ENCODE measurements at regions not wholly inside any gene's neighbourhood (a gene's known extent, or its start where the extent isn't known, plus 50 kb on each side); places are given as distances from the start of the nearest gene placed in this dataset.
"Not testable (repeated sequence)": the region's sequence is repeated elsewhere in the genome, so short reads cannot be mapped to it uniquely, and the experiment has no call there.

- not testable (repeated sequence) for H2AK5ac ChIP-seq (ENCODE audit: low read length); DNase-seq; H3K4me3 ChIP-seq (ENCODE audit: low read depth, low read length); H3K23ac ChIP-seq (ENCODE audit: low read length); H3K9me3 ChIP-seq (ENCODE audit: insufficient read depth, low read depth, low read length); H4K12ac ChIP-seq (ENCODE audit: low read depth, low read length); H2AFZ ChIP-seq (ENCODE audit: insufficient read depth, low read length, poor library complexity); H4K8ac ChIP-seq (ENCODE audit: low read depth, low read length); H4K91ac ChIP-seq (ENCODE audit: low read depth, low read length); H3K79me2 ChIP-seq (ENCODE audit: control insufficient read depth, insufficient read depth, low read length, poor library complexity); H3K27ac ChIP-seq (ENCODE audit: low read depth, low read length); H2BK5ac ChIP-seq (ENCODE audit: low read depth, low read length, poor library complexity); H3K4ac ChIP-seq (ENCODE audit: low read depth, low read length); H3K18ac ChIP-seq (ENCODE audit: low read length); H3K27me3 ChIP-seq (ENCODE audit: insufficient read depth, low read length); H2BK120ac ChIP-seq (ENCODE audit: insufficient read depth, low read length, poor library complexity); H2BK12ac ChIP-seq (ENCODE audit: low read length); H3K9ac ChIP-seq (ENCODE audit: low read length); H3K4me2 ChIP-seq (ENCODE audit: low read length); H3K79me1 ChIP-seq (ENCODE audit: low read length); H3K14ac ChIP-seq (ENCODE audit: low read length); H3K36me3 ChIP-seq (ENCODE audit: control insufficient read depth in 1 of 2, insufficient read depth in 2 of 2, low read length in 2 of 2)
- no CpG with 5 or more reads among the region's 4 CpGs for WGBS (ENCODE audit: extremely low coverage, insufficient coverage, insufficient read length)
- H3K4me1 ChIP-seq (ENCODE audit: control insufficient read depth in 1 of 2, insufficient read depth in 2 of 2, low read length in 2 of 2): peaks cover 11 to 23% of the 10 kb centered on the region in 2 experiments
These were observed 94.7 kb upstream of the IPO9 start for GRCh38 chr1:201734221-201734620.

- DNase-seq: no peak
- WGBS (ENCODE audit: extremely low coverage, insufficient coverage, insufficient read length): no CpG with 5 or more reads among the region's 2 CpGs
- H2AFZ ChIP-seq (ENCODE audit: insufficient read depth, low read length, poor library complexity): no peak overlapping the region
These were observed 94.2 kb upstream of the IPO9 start for GRCh38 chr1:201734786-201735185.

GRCh38 chr1:201736707-201737320 lies 92.1 kb upstream of the IPO9 start:
- Histone ChIP-seq H3K4me1 (ENCODE audit: control insufficient read depth in 1 of 2, insufficient read depth in 2 of 2, low read length in 2 of 2) (peaks cover 16 to 23% of the 10 kb centered on the region in 2 experiments), H3K14ac (ENCODE audit: low read length) (no peak overlapping the region), H3K27me3 (ENCODE audit: insufficient read depth, low read length) (no peaks in the 10 kb centered on the region), H3K9ac (ENCODE audit: low read length) (no peak overlapping the region), H2AK5ac (ENCODE audit: low read length) (no peak overlapping the region), H3K4me3 (ENCODE audit: low read depth, low read length) (no peak overlapping the region), H3K4me2 (ENCODE audit: low read length) (no peak overlapping the region), H3K9me3 (ENCODE audit: insufficient read depth, low read depth, low read length) (no peaks in the 10 kb centered on the region), H3K23ac (ENCODE audit: low read length) (no peak overlapping the region), H3K4ac (ENCODE audit: low read depth, low read length) (no peak overlapping the region), H3K27ac (ENCODE audit: low read depth, low read length) (no peak overlapping the region), H3K79me1 (ENCODE audit: low read length) (peaks cover 9% of the 10 kb centered on the region), H4K91ac (ENCODE audit: low read depth, low read length) (no peak overlapping the region), H3K18ac (ENCODE audit: low read length) (peak overlapping the region; percentile 8), H2BK12ac (ENCODE audit: low read length) (no peak overlapping the region), H3K79me2 (ENCODE audit: control insufficient read depth, insufficient read depth, low read length, poor library complexity) (peaks cover 4% of the 10 kb centered on the region), H4K12ac (ENCODE audit: low read depth, low read length) (no peak overlapping the region), H4K8ac (ENCODE audit: low read depth, low read length) (no peak overlapping the region), H3K36me3 (ENCODE audit: control insufficient read depth in 1 of 2, insufficient read depth in 2 of 2, low read length in 2 of 2) (peaks cover 2 to 5% of the 10 kb centered on the region in 2 experiments), H2BK5ac (ENCODE audit: low read depth, low read length, poor library complexity) (no peak overlapping the region), H2AFZ (ENCODE audit: insufficient read depth, low read length, poor library complexity) (no peak overlapping the region), H2BK120ac (ENCODE audit: insufficient read depth, low read length, poor library complexity) (no peak overlapping the region)
- DNase-seq: no peak
- no CpG with 5 or more reads among the region's 6 CpGs for WGBS (ENCODE audit: extremely low coverage, insufficient coverage, insufficient read length)

More at GRCh38 chr1:201734786-201735185, 94.2 kb upstream of the IPO9 start:
- peaks cover 2 to 5% of the 10 kb centered on the region in 2 experiments for H3K36me3 ChIP-seq (ENCODE audit: control insufficient read depth in 1 of 2, insufficient read depth in 2 of 2, low read length in 2 of 2)
- no peak overlapping the region for H2AK5ac ChIP-seq (ENCODE audit: low read length)
- H3K23ac ChIP-seq (ENCODE audit: low read length): no peak overlapping the region
- H3K27me3 ChIP-seq (ENCODE audit: insufficient read depth, low read length): no peaks in the 10 kb centered on the region
- H4K91ac ChIP-seq (ENCODE audit: low read depth, low read length): no peak overlapping the region
- no peak overlapping the region for H3K4me2 ChIP-seq (ENCODE audit: low read length)
- H3K79me1 ChIP-seq (ENCODE audit: low read length): peaks cover 4% of the 10 kb centered on the region
- H3K79me2 ChIP-seq (ENCODE audit: control insufficient read depth, insufficient read depth, low read length, poor library complexity): peaks cover 1% of the 10 kb centered on the region
- no peak overlapping the region for H3K18ac ChIP-seq (ENCODE audit: low read length)
- H3K9ac ChIP-seq (ENCODE audit: low read length): no peak overlapping the region
- no peak overlapping the region for H4K12ac ChIP-seq (ENCODE audit: low read depth, low read length)
- no peak overlapping the region for H3K14ac ChIP-seq (ENCODE audit: low read length)
- H2BK120ac ChIP-seq (ENCODE audit: insufficient read depth, low read length, poor library complexity): no peak overlapping the region
- peaks cover 13 to 26% of the 10 kb centered on the region in 2 experiments for H3K4me1 ChIP-seq (ENCODE audit: control insufficient read depth in 1 of 2, insufficient read depth in 2 of 2, low read length in 2 of 2)
- no peak overlapping the region for H4K8ac ChIP-seq (ENCODE audit: low read depth, low read length)
- no peak overlapping the region for H2BK12ac ChIP-seq (ENCODE audit: low read length)
- no peak overlapping the region for H3K4me3 ChIP-seq (ENCODE audit: low read depth, low read length)
- no peaks in the 10 kb centered on the region for H3K9me3 ChIP-seq (ENCODE audit: insufficient read depth, low read depth, low read length)
- H3K4ac ChIP-seq (ENCODE audit: low read depth, low read length): no peak overlapping the region
- H2BK5ac ChIP-seq (ENCODE audit: low read depth, low read length, poor library complexity): no peak overlapping the region
- no peak overlapping the region for H3K27ac ChIP-seq (ENCODE audit: low read depth, low read length)

GRCh38 chr1:201737352-201738060 lies 91.5 kb upstream of the IPO9 start:
- H2BK5ac ChIP-seq (ENCODE audit: low read depth, low read length, poor library complexity): no peak overlapping the region
- peaks cover 2 to 5% of the 10 kb centered on the region in 2 experiments for H3K36me3 ChIP-seq (ENCODE audit: control insufficient read depth in 1 of 2, insufficient read depth in 2 of 2, low read length in 2 of 2)
- no peak overlapping the region for H3K9ac ChIP-seq (ENCODE audit: low read length)
- H2AK5ac ChIP-seq (ENCODE audit: low read length): no peak overlapping the region
- DNase-seq: peak; percentile 52 to 66
- H3K79me1 ChIP-seq (ENCODE audit: low read length): peaks cover 9% of the 10 kb centered on the region
- H4K91ac ChIP-seq (ENCODE audit: low read depth, low read length): no peak overlapping the region
- no peaks in the 10 kb centered on the region for H3K9me3 ChIP-seq (ENCODE audit: insufficient read depth, low read depth, low read length)
- no peak overlapping the region for H3K18ac ChIP-seq (ENCODE audit: low read length)
- H3K4me3 ChIP-seq (ENCODE audit: low read depth, low read length): no peak overlapping the region
- H4K8ac ChIP-seq (ENCODE audit: low read depth, low read length): no peak overlapping the region
- H3K27ac ChIP-seq (ENCODE audit: low read depth, low read length): no peak overlapping the region
- no peak overlapping the region for H2BK12ac ChIP-seq (ENCODE audit: low read length)
- H3K4me2 ChIP-seq (ENCODE audit: low read length): no peak overlapping the region
- peak overlapping the region; percentile 33 for H3K23ac ChIP-seq (ENCODE audit: low read length)
- H3K79me2 ChIP-seq (ENCODE audit: control insufficient read depth, insufficient read depth, low read length, poor library complexity): peaks cover 4% of the 10 kb centered on the region
- no peak overlapping the region for H2BK120ac ChIP-seq (ENCODE audit: insufficient read depth, low read length, poor library complexity)
- H3K4me1 ChIP-seq (ENCODE audit: control insufficient read depth in 1 of 2, insufficient read depth in 2 of 2, low read length in 2 of 2): peaks cover 17 to 23% of the 10 kb centered on the region in 2 experiments
- no CpG with 5 or more reads among the region's 5 CpGs for WGBS (ENCODE audit: extremely low coverage, insufficient coverage, insufficient read length)
- H2AFZ ChIP-seq (ENCODE audit: insufficient read depth, low read length, poor library complexity): no peak overlapping the region
- no peak overlapping the region for H4K12ac ChIP-seq (ENCODE audit: low read depth, low read length)
- H3K4ac ChIP-seq (ENCODE audit: low read depth, low read length): no peak overlapping the region
- no peaks in the 10 kb centered on the region for H3K27me3 ChIP-seq (ENCODE audit: insufficient read depth, low read length)
- no peak overlapping the region for H3K14ac ChIP-seq (ENCODE audit: low read length)
